OCI-LY1 (cell line): ENCODE measurements at regions not wholly inside any gene's neighbourhood (a gene's known extent, or its start where the extent isn't known, plus 50 kb on each side); places are given as distances from the start of the nearest gene placed in this dataset.

ENCODE experiments used
- H2AFZ ChIP-seq: fragments of 200-600 bp; sonication (generic), shearing (Covaris generic); 2 replicates; pipeline ENCODE4 v1.6.0; 2014; ENCODE audit warnings: antibody characterized with exemption, mild to moderate bottlenecking, low read length
- H3F3A ChIP-seq: fragments of 200-600 bp; sonication (generic), shearing (Covaris generic); 2 replicates; pipeline ENCODE4 v1.6.0; 2014; ENCODE audit warnings: mild to moderate bottlenecking, antibody characterized with exemption, low read length, moderate library complexity; ENCODE audit not compliant: insufficient read depth
- H3K27ac ChIP-seq: fragments of 200-600 bp; sonication (generic); 2 replicates; pipeline ENCODE4 v1.5.1; 2014; ENCODE audit warnings: low read length, mixed run types, mild to moderate bottlenecking, low read depth; ENCODE audit not compliant: poor library complexity, severe bottlenecking
- H3K27me3 ChIP-seq: fragments of 200-600 bp; sonication (generic); 2 replicates; pipeline ENCODE4 v1.6.0; 2014; ENCODE audit warnings: antibody characterized with exemption, mild to moderate bottlenecking, low read length, moderate library complexity; ENCODE audit not compliant: insufficient read depth
- H3K36me3 ChIP-seq: fragments of 200-600 bp; sonication (generic); 2 replicates; pipeline ENCODE4 v1.6.1; 2014; ENCODE audit warnings: mild to moderate bottlenecking, antibody characterized with exemption, low read length, moderate library complexity, mixed read lengths; ENCODE audit not compliant: insufficient read depth
- H3K4me1 ChIP-seq: fragments of 200-600 bp; sonication (generic); 2 replicates; pipeline ENCODE4 v1.5.1; 2014; ENCODE audit warnings: mild to moderate bottlenecking, low read length, moderate library complexity; ENCODE audit not compliant: insufficient read depth, severe bottlenecking
- H3K4me2 ChIP-seq: fragments of 200-600 bp; sonication (generic), shearing (Covaris generic); 2 replicates; pipeline ENCODE4 v1.6.1; 2014; ENCODE audit warnings: low read length
- H3K4me3 ChIP-seq: fragments of 200-600 bp; sonication (generic); 2 replicates; pipeline ENCODE4 v1.5.1; 2014; ENCODE audit warnings: low read length, low read depth, mild to moderate bottlenecking, mixed read lengths; ENCODE audit not compliant: poor library complexity, severe bottlenecking
- H3K79me2 ChIP-seq: fragments of 200-600 bp; shearing (Covaris generic); 2 replicates; pipeline ENCODE4 v1.6.1; 2016; ENCODE audit warnings: mixed run types, low read length, mixed read lengths; ENCODE audit not compliant: insufficient read depth
- H3K9ac ChIP-seq: fragments of 200-600 bp; sonication (generic), shearing (Covaris generic); 2 replicates; pipeline ENCODE4 v1.6.1; 2014; ENCODE audit warnings: mild to moderate bottlenecking, low read length, mixed read lengths
- H3K9me2 ChIP-seq: fragments of 200-600 bp; sonication (generic), shearing (Covaris generic); 2 replicates; pipeline ENCODE4 v1.6.1; 2014; ENCODE audit warnings: low read depth, mild to moderate bottlenecking, low read length, mixed read lengths
- H3K9me3 ChIP-seq: fragments of 200-600 bp; shearing (Covaris generic); 2 replicates; pipeline ENCODE4 v1.6.1; 2014; ENCODE audit warnings: low read length, mixed read lengths
- H4K20me1 ChIP-seq: fragments of 200-600 bp; sonication (generic), shearing (Covaris generic); 2 replicates; pipeline ENCODE4 v1.6.0; 2016; ENCODE audit warnings: mild to moderate bottlenecking, low read length; ENCODE audit not compliant: insufficient read depth
- EZH2 ChIP-seq: fragments of 200-600 bp; sonication (generic), shearing (Covaris generic); IDR thresholded peaks from 2 replicates; pipeline ENCODE4 v1.8.0; 2017; ENCODE audit warnings: borderline replicate concordance, mixed run types, mild to moderate bottlenecking, antibody characterized with exemption, low read length, moderate library complexity, mixed read lengths
- TF ChIP-seq, protein P1 (sequence below): fragments of 200-600 bp; sonication (generic), shearing (Covaris generic); IDR thresholded peaks from 2 replicates; pipeline ENCODE4 v1.5.1; 2017; ENCODE audit warnings: mild to moderate bottlenecking, antibody characterized with exemption, low read length, moderate library complexity, mixed read lengths

GRCh38 chr2:42908518-42909200, 116.3 kb upstream of the HAAO start:
- no peak overlapping the region for H2AFZ ChIP-seq
- H3K27ac ChIP-seq = no peak overlapping the region
- no peak overlapping the region for H3K4me2 ChIP-seq

DNA sequence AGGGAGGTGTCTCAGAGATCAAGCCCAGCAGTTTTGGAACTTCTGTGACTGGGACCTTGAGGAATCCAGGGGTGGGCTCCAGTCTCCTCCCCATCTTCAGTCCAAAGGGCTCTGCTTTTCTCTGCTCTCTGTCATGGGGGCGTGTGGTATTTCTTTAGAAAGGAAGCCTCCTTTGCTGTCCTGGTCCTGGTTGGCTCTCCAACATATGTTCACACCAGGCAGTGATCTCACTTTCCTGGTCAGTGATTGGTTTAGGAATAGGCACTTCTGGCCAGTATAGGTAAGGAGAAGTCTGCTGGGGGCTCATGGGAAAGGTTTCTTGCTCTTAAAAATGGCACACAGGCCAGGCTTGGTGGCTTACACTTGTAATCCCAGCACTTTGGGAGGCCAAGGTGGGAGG, 115.5 kb upstream of the HAAO start:
- Histone ChIP-seq H3K79me2 (no peaks in the 10 kb centered on the region), H3K36me3 (no peaks in the 10 kb centered on the region), H3K27me3 (no peaks in the 10 kb centered on the region; the same call in 1 of the 2 replicates), H4K20me1 (no peaks in the 10 kb centered on the region), H2AFZ (no peak overlapping the region), H3K4me3 (no peak overlapping the region), H3K27ac (no peak overlapping the region), H3K9ac (no peak overlapping the region), H3K4me2 (no peak overlapping the region), H3F3A (no peaks in the 10 kb centered on the region), H3K9me3 (no peaks in the 10 kb centered on the region), H3K4me1 (no peaks in the 10 kb centered on the region), H3K9me2 (no peaks in the 10 kb centered on the region)
- no peak for TF ChIP-seq EZH2
- TF ChIP-seq, protein P1, sequence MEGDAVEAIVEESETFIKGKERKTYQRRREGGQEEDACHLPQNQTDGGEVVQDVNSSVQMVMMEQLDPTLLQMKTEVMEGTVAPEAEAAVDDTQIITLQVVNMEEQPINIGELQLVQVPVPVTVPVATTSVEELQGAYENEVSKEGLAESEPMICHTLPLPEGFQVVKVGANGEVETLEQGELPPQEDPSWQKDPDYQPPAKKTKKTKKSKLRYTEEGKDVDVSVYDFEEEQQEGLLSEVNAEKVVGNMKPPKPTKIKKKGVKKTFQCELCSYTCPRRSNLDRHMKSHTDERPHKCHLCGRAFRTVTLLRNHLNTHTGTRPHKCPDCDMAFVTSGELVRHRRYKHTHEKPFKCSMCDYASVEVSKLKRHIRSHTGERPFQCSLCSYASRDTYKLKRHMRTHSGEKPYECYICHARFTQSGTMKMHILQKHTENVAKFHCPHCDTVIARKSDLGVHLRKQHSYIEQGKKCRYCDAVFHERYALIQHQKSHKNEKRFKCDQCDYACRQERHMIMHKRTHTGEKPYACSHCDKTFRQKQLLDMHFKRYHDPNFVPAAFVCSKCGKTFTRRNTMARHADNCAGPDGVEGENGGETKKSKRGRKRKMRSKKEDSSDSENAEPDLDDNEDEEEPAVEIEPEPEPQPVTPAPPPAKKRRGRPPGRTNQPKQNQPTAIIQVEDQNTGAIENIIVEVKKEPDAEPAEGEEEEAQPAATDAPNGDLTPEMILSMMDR = no peak

More at GRCh38 chr2:42908518-42909200, 116.3 kb upstream of the HAAO start:
- Histone ChIP-seq H3K9me2 (no peaks in the 10 kb centered on the region), H4K20me1 (no peaks in the 10 kb centered on the region), H3K4me3 (no peak overlapping the region), H3K4me1 (no peaks in the 10 kb centered on the region), H3F3A (no peaks in the 10 kb centered on the region), H3K79me2 (no peaks in the 10 kb centered on the region), H3K9ac (no peak overlapping the region), H3K27me3 (no peaks in the 10 kb centered on the region; the same call in 1 of the 2 replicates), H3K36me3 (no peaks in the 10 kb centered on the region), H3K9me3 (no peaks in the 10 kb centered on the region)
- TF ChIP-seq, protein P1 = no peak
- TF ChIP-seq EZH2 = no peak

- Histone ChIP-seq H3K4me2 (no peak overlapping the region), H3F3A (no peaks in the 10 kb centered on the region), H3K4me1 (no peaks in the 10 kb centered on the region), H3K9me3 (no peaks in the 10 kb centered on the region), H3K4me3 (no peak overlapping the region), H3K9ac (no peak overlapping the region), H3K79me2 (no peaks in the 10 kb centered on the region), H3K27ac (no peak overlapping the region), H3K36me3 (no peaks in the 10 kb centered on the region), H2AFZ (no peak overlapping the region), H4K20me1 (no peaks in the 10 kb centered on the region), H3K27me3 (no peaks in the 10 kb centered on the region; the same call in 1 of the 2 replicates), H3K9me2 (no peaks in the 10 kb centered on the region)
- TF ChIP-seq, protein P1 = no peak
- TF ChIP-seq EZH2 = no peak
Observed at GRCh38 chr2:42906557-42907411, 114.4 kb upstream of the HAAO start.
